SK-N-SH (cell line): ENCODE measurements at regions not wholly inside any gene's neighbourhood (a gene's known extent, or its start where the extent isn't known, plus 50 kb on each side); places are given as distances from the start of the nearest gene placed in this dataset.

Source experiments
- CTCF ChIA-PET: fragments of 300-600, 350-600 bp; formaldehyde crosslinking; extraction: SDS; loops from one replicate; lab custom pipeline; 2021; lab: Yijun Ruan, JAX
- POLR2A ChIA-PET: fragments of 350-600 bp; sonication (Branson Sonifier 250); formaldehyde crosslinking; extraction: SDS; loops from one replicate; lab custom pipeline; 2020; ENCODE audit warnings: antibody characterized with exemption, inconsistent platforms; lab: Yijun Ruan, JAX
- DNase-seq: peaks from one replicate; pipeline ENCODE4 v3.0.0; 2012
- H2AFZ ChIP-seq: fragments of 200-600 bp; sonication (generic); 2 replicates; pipeline ENCODE4 v1.8.1; 2016; ENCODE audit warnings: antibody characterized with exemption, mild to moderate bottlenecking, low read depth
- H3F3A ChIP-seq: fragments of 200-600 bp; sonication (generic); replicated peaks from 2 replicates; pipeline ENCODE3; 2016; ENCODE audit warnings: antibody characterized with exemption, mild to moderate bottlenecking; ENCODE audit not compliant: insufficient read depth
- H3K27ac ChIP-seq, 2 experiments: fragments of 200-500 bp in 1 of 2; fragments of 200-600 bp in 1 of 2; sonication (Bioruptor generic) in 1 of 2; sonication (generic), shearing (Covaris generic) in 1 of 2; 2 replicates each; pipeline versions ENCODE4 v1.5.1 to v1.6.1; 2014 to 2016; ENCODE audit warnings: low read depth in 2 of 2, inconsistent platforms in 1 of 2, low read length in 1 of 2, mild to moderate bottlenecking in 1 of 2, mixed read lengths in 1 of 2
- H3K27me3 ChIP-seq: fragments of 200-600 bp; sonication (generic), shearing (Covaris generic); 2 replicates; pipeline ENCODE4 v1.6.1; 2016; ENCODE audit warnings: mixed run types; ENCODE audit not compliant: insufficient read depth
- H3K36me3 ChIP-seq, 2 experiments: fragments of 200-500 bp in 1 of 2; fragments of 200-600 bp in 1 of 2; sonication (Bioruptor generic) in 1 of 2; sonication (generic) in 1 of 2; replicated peaks in 1 of 2; 2 replicates each; pipeline versions ENCODE3 to v1.5.1; 2014 to 2016; ENCODE audit warnings: low read length in 1 of 2, mild to moderate bottlenecking in 1 of 2; ENCODE audit not compliant: insufficient read depth in 2 of 2, control insufficient read depth in 1 of 2
- H3K4me1 ChIP-seq, 2 experiments: fragments of 200-500 bp in 1 of 2; fragments of 200-600 bp in 1 of 2; sonication (Bioruptor generic) in 1 of 2; sonication (generic), shearing (Covaris generic) in 1 of 2; 2 replicates each; pipeline versions ENCODE4 v1.5.1 to v1.6.1; 2014 to 2016; ENCODE audit warnings: low read depth in 1 of 2, low read length in 1 of 2, mixed run types in 1 of 2; ENCODE audit not compliant: insufficient read depth in 2 of 2, control insufficient read depth in 1 of 2
- H3K4me2 ChIP-seq: fragments of 200-600 bp; sonication (generic), shearing (Covaris generic); 2 replicates; pipeline ENCODE4 v1.6.1; 2017; ENCODE audit warnings: mixed run types
- H3K4me3 ChIP-seq, 2 experiments: fragments of 200-500 bp in 1 of 2; fragments of 200-600 bp in 1 of 2; sonication (Bioruptor generic) in 1 of 2; sonication (generic), shearing (Covaris generic) in 1 of 2; 2 replicates each; pipeline versions ENCODE4 v1.5.1 to v1.8.1; 2014 to 2016; ENCODE audit warnings: low read depth in 2 of 2, inconsistent platforms in 1 of 2, low read length in 1 of 2, mild to moderate bottlenecking in 1 of 2, mixed read lengths in 1 of 2, moderate library complexity in 1 of 2
- H3K79me2 ChIP-seq: fragments of 200-600 bp; sonication (generic); 2 replicates; pipeline ENCODE4 v1.8.1; 2017; ENCODE audit warnings: mild to moderate bottlenecking; ENCODE audit not compliant: insufficient read depth
- H3K9ac ChIP-seq: fragments of 200-600 bp; sonication (generic); 2 replicates; pipeline ENCODE4 v1.6.1; 2017; ENCODE audit warnings: mixed run types
- H3K9me2 ChIP-seq: fragments of 200-600 bp; sonication (generic); 2 replicates; pipeline ENCODE4 v1.6.1; 2017; ENCODE audit warnings: mixed run types
- H3K9me3 ChIP-seq: fragments of 200-600 bp; sonication (generic); 2 replicates; pipeline ENCODE4 v1.6.1; 2017; ENCODE audit warnings: mixed run types, mild to moderate bottlenecking, moderate library complexity
- H4K20me1 ChIP-seq: fragments of 200-600 bp; sonication (generic); 2 replicates; pipeline ENCODE4 v1.6.1; 2017; ENCODE audit warnings: mild to moderate bottlenecking, mixed run types; ENCODE audit not compliant: insufficient read depth
- CHD2 ChIP-seq: fragments of 150-350 bp; IDR thresholded peaks from 2 replicates; pipeline ENCODE4 v1.6.1; 2018; ENCODE audit warnings: low read length; ENCODE audit not compliant: partially characterized antibody
- MAX ChIP-seq: IDR thresholded peaks from 2 replicates; pipeline ENCODE4 v1.4.0; 2012; ENCODE audit warnings: low read depth
- MXI1 ChIP-seq: IDR thresholded peaks from 2 replicates; pipeline ENCODE4 v1.6.1; 2012; ENCODE audit warnings: mild to moderate bottlenecking, low read depth, low read length, improper control_type of control experiment
- NFIC ChIP-seq: IDR thresholded peaks from 2 replicates; pipeline ENCODE4 v1.4.0; 2012; ENCODE audit warnings: borderline replicate concordance
- RAD21 ChIP-seq: IDR thresholded peaks from 2 replicates; pipeline ENCODE4 v1.6.1; 2012; ENCODE audit warnings: mild to moderate bottlenecking, low read length
- RCOR1 ChIP-seq: fragments of 150-350 bp; IDR thresholded peaks from 2 replicates; pipeline ENCODE4 v1.6.1; 2017; ENCODE audit warnings: antibody characterized with exemption, low read length
- RFX5 ChIP-seq: IDR thresholded peaks from 2 replicates; pipeline ENCODE4 v1.6.1; 2012; ENCODE audit warnings: mild to moderate bottlenecking, improper control_type of control experiment, low read length
- RXRA ChIP-seq: IDR thresholded peaks from 2 replicates; pipeline ENCODE4 v1.4.0; 2012; ENCODE audit warnings: low read depth, mild to moderate bottlenecking, borderline replicate concordance
- SIN3A ChIP-seq: IDR thresholded peaks from 2 replicates; pipeline ENCODE4 v1.6.1; 2012; ENCODE audit warnings: low read depth, mild to moderate bottlenecking, low read length, moderate library complexity, borderline replicate concordance
- TCF12 ChIP-seq: IDR thresholded peaks from 2 replicates; pipeline ENCODE4 v1.4.0; 2012
- TEAD4 ChIP-seq: IDR thresholded peaks from 2 replicates; pipeline ENCODE4 v1.4.0; 2012; ENCODE audit warnings: mild to moderate bottlenecking, borderline replicate concordance; ENCODE audit not compliant: insufficient read depth
- ZBTB33 ChIP-seq: IDR thresholded peaks from 2 replicates; pipeline ENCODE4 v1.4.0; 2012; ENCODE audit warnings: low read depth, borderline replicate concordance
- TF ChIP-seq, protein P1 (sequence below): fragments of 150-350 bp; IDR thresholded peaks from 2 replicates; pipeline ENCODE4 v1.6.1; 2017; ENCODE audit warnings: antibody characterized with exemption, low read length, low read depth, borderline replicate concordance
- TF ChIP-seq, protein P2 (sequence below): IDR thresholded peaks from 2 replicates; pipeline ENCODE4 v1.4.0; 2012; ENCODE audit warnings: low read depth, borderline replicate concordance

DNA sequence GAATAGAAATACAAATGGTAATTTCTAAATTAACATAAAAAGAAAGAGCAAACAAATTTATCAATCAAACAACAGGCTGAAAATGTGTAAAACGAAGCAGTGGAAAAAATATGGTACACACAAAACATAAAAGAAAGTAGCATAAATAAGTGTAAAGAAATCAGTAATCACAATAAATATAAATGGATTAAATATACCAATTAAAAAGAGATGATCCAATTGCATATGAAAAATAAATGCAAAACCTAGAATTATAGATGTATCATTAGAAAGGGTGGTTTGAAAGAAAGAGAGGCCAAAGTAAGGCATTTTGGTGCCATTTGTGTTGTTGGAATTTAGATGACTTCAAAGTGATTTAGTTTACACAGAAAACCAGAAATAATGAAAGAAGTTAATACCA is 202.2 kb downstream of the PTBP2 start (continued):
- TF ChIP-seq MXI1 (no peak), RCOR1 (no peak), CHD2 (no peak), RFX5 (no peak), MAX (no peak)

DNA sequence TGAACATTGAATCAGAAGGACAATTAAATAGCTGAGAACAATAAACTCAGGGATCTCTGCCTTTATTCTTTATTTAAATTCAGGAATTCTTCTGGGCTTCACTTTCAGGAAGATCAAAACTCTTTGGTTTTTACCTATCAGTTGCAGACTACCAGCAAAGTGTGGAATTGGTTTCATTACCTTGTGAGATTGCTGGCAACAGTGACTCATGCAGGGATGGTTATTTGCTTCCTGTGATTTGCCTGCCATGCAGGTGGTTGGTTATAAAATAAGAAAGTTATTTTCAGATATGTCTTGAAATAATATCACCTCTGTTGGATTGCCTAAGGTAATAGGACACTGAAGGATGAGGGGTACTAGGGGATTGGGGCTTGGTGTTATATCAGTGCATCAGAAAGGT is 204.6 kb downstream of the PTBP2 start:
- peaks cover 8% of the 10 kb centered on the region; the same call in 1 of the 2 replicates for H3K9me3 ChIP-seq
- H3K27me3 ChIP-seq, result no peaks in the 10 kb centered on the region
- no peak overlapping the region for H3K9ac ChIP-seq
- H3K79me2 ChIP-seq, result no peaks in the 10 kb centered on the region
- no peak overlapping the region for H2AFZ ChIP-seq
- no peak overlapping the region for H3K4me2 ChIP-seq
- CTCF ChIA-PET, result no interaction called here
- TF ChIP-seq RXRA (no peak), RAD21 (no peak), ZBTB33 (no peak), SIN3A (no peak), TEAD4 (no peak), TCF12 (no peak), NFIC (no peak)
- TF ChIP-seq, protein P1, sequence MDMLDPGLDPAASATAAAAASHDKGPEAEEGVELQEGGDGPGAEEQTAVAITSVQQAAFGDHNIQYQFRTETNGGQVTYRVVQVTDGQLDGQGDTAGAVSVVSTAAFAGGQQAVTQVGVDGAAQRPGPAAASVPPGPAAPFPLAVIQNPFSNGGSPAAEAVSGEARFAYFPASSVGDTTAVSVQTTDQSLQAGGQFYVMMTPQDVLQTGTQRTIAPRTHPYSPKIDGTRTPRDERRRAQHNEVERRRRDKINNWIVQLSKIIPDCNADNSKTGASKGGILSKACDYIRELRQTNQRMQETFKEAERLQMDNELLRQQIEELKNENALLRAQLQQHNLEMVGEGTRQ, result no peak
- TF ChIP-seq, protein P2, sequence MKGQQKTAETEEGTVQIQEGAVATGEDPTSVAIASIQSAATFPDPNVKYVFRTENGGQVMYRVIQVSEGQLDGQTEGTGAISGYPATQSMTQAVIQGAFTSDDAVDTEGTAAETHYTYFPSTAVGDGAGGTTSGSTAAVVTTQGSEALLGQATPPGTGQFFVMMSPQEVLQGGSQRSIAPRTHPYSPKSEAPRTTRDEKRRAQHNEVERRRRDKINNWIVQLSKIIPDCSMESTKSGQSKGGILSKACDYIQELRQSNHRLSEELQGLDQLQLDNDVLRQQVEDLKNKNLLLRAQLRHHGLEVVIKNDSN, result no peak
- TF ChIP-seq, all 33 proteins: peak for 0
- no peak overlapping the region for H3K4me3 ChIP-seq
- DNase-seq, result no peak
- POLR2A ChIA-PET, result no interaction called here
- no peaks in the 10 kb centered on the region for H4K20me1 ChIP-seq
- H3K9me2 ChIP-seq, result no peaks in the 10 kb centered on the region
- H3F3A ChIP-seq, result no peaks in the 10 kb centered on the region
- no peak overlapping the region for H3K27ac ChIP-seq
- no peaks in the 10 kb centered on the region for H3K36me3 ChIP-seq
- no peaks in the 10 kb centered on the region for H3K4me1 ChIP-seq
